Endothelial cell of umbilical vein (primary cell): ENCODE measurements at regions not wholly inside any gene's neighbourhood (a gene's known extent, or its start where the extent isn't known, plus 50 kb on each side); places are given as distances from the start of the nearest gene placed in this dataset.
A peak's percentile ranks its signal among the peaks of the same experiment; 100 is the strongest.

Experiments
- BruUV-seq: library from RNA; stranded (reverse); fragments of 400-500 nt; replicated peaks from 2 replicates; lab custom pipeline; 2021; lab: Mats Ljungman, UMichigan
- CTCF ChIA-PET: fragments of 300-600, 350-600 bp; sonication (Branson Sonifier 250); formaldehyde crosslinking; loops from one replicate; lab custom pipeline; 2021; ENCODE audit warnings: antibody characterized with exemption, inconsistent platforms; lab: Charles Lee
- POLR2A ChIA-PET: fragments of 300-600, 350-600 bp; sonication (Branson Sonifier 250); formaldehyde crosslinking; loops from one replicate; lab custom pipeline; 2021; ENCODE audit warnings: antibody characterized with exemption, inconsistent platforms; lab: Charles Lee
- DNase-seq: peaks from one replicate; pipeline ENCODE4 v3.0.0-alpha.2; 2011; ENCODE audit warnings: low read depth, low spot score
- FAIRE-seq: peaks from 2 replicates; lab custom pipeline; 2011; peaks lifted over from hg19 to GRCh38; lab: Jason Lieb, UNC
- H2AFZ ChIP-seq: 2 replicates; pipeline ENCODE4 v1.6.0; 2012; ENCODE audit warnings: low read depth, low read length, control low read depth, inconsistent platforms
- H3K27ac ChIP-seq: 2 replicates; pipeline ENCODE4 v1.5.1; 2011; ENCODE audit warnings: low read depth, mild to moderate bottlenecking, control low read depth, low read length, moderate library complexity; ENCODE audit not compliant: insufficient read depth
- H3K27me3 ChIP-seq, 2 experiments: 2 replicates each; pipeline versions ENCODE4 v1.6.0 to v1.6.1; 2011; ENCODE audit warnings: low read length in 2 of 2, mixed read lengths in 1 of 2; ENCODE audit not compliant: control insufficient read depth in 2 of 2, insufficient read depth in 2 of 2
- H3K36me3 ChIP-seq, 2 experiments: 2 replicates in 1 of 2; 3 replicates in 1 of 2; pipeline ENCODE4 v1.5.1; 2011; ENCODE audit warnings: low read length in 2 of 2, mild to moderate bottlenecking in 1 of 2, moderate library complexity in 1 of 2; ENCODE audit not compliant: control insufficient read depth in 2 of 2, insufficient read depth in 2 of 2; ENCODE audit errors: extremely low read depth in 1 of 2
- H3K4me1 ChIP-seq: 3 replicates; pipeline ENCODE4 v1.5.1; 2011; ENCODE audit warnings: mild to moderate bottlenecking, low read length; ENCODE audit not compliant: control insufficient read depth, insufficient read depth; ENCODE audit errors: extremely low read depth
- H3K4me2 ChIP-seq: 2 replicates; pipeline ENCODE4 v1.6.1; 2011; ENCODE audit warnings: low read length, control low read depth, mixed read lengths; ENCODE audit not compliant: insufficient read depth
- H3K4me3 ChIP-seq, 3 experiments: fragments of 200-600 bp in 1 of 3; sonication (generic), shearing (Covaris generic) in 1 of 3; replicated peaks in 1 of 3; 2 replicates each; pipeline ENCODE4 v1.5.1; 2011 to 2016; ENCODE audit warnings: control low read depth in 3 of 3, low read length in 3 of 3, mild to moderate bottlenecking in 2 of 3, inconsistent platforms in 1 of 3, low read depth in 1 of 3, moderate library complexity in 1 of 3; ENCODE audit not compliant: insufficient read depth in 1 of 3
- H3K79me2 ChIP-seq: 2 replicates; pipeline ENCODE4 v1.6.0; 2012; ENCODE audit warnings: low read length, inconsistent platforms; ENCODE audit not compliant: control insufficient read depth, insufficient read depth
- H3K9ac ChIP-seq: replicated peaks from 2 replicates; pipeline ENCODE3; 2011; ENCODE audit warnings: low read length, control low read depth; ENCODE audit not compliant: insufficient read depth; ENCODE audit errors: extremely low read depth
- H3K9me1 ChIP-seq: replicated peaks from 3 replicates; pipeline ENCODE4 v1.6.0; 2011; ENCODE audit warnings: mild to moderate bottlenecking, low read length; ENCODE audit not compliant: control insufficient read depth, insufficient read depth; ENCODE audit errors: extremely low read depth
- H3K9me3 ChIP-seq: replicated peaks from 2 replicates; pipeline ENCODE4 v1.5.1; 2012; ENCODE audit warnings: low read length, inconsistent platforms; ENCODE audit not compliant: control insufficient read depth, insufficient read depth
- H4K20me1 ChIP-seq: replicated peaks from 2 replicates; pipeline ENCODE3; 2011; ENCODE audit warnings: mild to moderate bottlenecking, low read length; ENCODE audit not compliant: control insufficient read depth, insufficient read depth; ENCODE audit errors: extremely low read depth
- EZH2 ChIP-seq: IDR thresholded peaks from 2 replicates; pipeline ENCODE4 v1.6.1; 2012; ENCODE audit warnings: borderline replicate concordance, low read depth, mild to moderate bottlenecking, moderate library complexity, low read length, inconsistent platforms; ENCODE audit not compliant: severe bottlenecking
- GATA2 ChIP-seq: IDR thresholded peaks from 2 replicates; pipeline ENCODE4 v1.7.0; 2011; ENCODE audit warnings: low read depth, mild to moderate bottlenecking, moderate library complexity, mixed read lengths, low read length; ENCODE audit not compliant: insufficient read length, insufficient read depth
- MAX ChIP-seq: IDR thresholded peaks from 2 replicates; pipeline ENCODE4 v1.6.1; 2011; ENCODE audit not compliant: insufficient read depth, insufficient read length
- MYC ChIP-seq: IDR thresholded peaks from one replicate; pipeline ENCODE4 v1.6.1; 2011; ENCODE audit warnings: mild to moderate bottlenecking, low read depth, low read length
- POLR2AphosphoS5 ChIP-seq: IDR thresholded peaks from 2 replicates; pipeline ENCODE4 v1.6.1; 2012; ENCODE audit warnings: low read depth, mild to moderate bottlenecking, control low read depth, low read length, moderate library complexity; ENCODE audit not compliant: insufficient read depth
- dilution Hi-C: fragments of 300-500 bp; cut with MboI; formaldehyde crosslinking; loops from one replicate; pipeline ENCODE4 v1.15.0; 2019; ENCODE audit warnings: low sequenced_read_pairs; ENCODE audit not compliant: extremely low pct_ligation_motif_present
- intact Hi-C: fragments of 100-400 bp; cut with micrococcal nuclease; formaldehyde crosslinking; loops from one replicate; pipeline ENCODE4 v1.10.0; 2022
- TF ChIP-seq, protein P1 (sequence below), 2 donors: IDR thresholded peaks; 1 replicate in 1 of 2; 2 replicates in 1 of 2; pipeline ENCODE4 v1.5.1; 2011; ENCODE audit warnings: low read length in 2 of 2, mild to moderate bottlenecking in 2 of 2, moderate library complexity in 2 of 2, control low read depth in 1 of 2, inconsistent platforms in 1 of 2, low read depth in 1 of 2; ENCODE audit not compliant: insufficient read depth in 1 of 2; ENCODE audit errors: extremely low read depth in 1 of 2

DNA sequence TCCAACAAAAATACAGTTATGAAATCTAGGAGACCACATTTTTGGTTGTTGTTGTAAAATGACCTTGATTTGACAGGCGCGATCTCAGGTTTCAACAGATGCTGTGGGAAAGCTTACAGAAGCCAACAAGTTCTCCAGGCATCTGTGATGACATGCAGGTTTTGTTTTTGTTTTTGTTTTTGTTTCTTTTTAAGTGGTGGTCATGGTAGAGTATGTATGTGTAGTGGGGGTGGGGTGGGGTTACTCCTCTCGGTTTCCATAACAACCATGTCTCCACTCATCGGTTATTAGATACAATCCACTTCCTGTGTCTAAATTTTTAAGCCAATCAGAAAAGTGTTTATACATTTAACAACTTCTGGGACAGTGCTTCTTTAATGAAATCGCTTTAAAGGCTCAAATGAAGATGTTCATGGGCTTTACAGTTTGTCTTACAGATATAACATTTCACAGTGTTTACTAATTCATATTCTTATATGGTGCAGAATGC lies 199.9 kb upstream of the FOXN3 start:
- Histone ChIP-seq H3K27ac (peak overlapping the region; percentile 20), H3K9me1 (no peaks in the 10 kb centered on the region), H3K79me2 (peaks cover 13% of the 10 kb centered on the region), H3K9me3 (no peaks in the 10 kb centered on the region), H2AFZ (no peak overlapping the region), H3K4me2 (peak overlapping the region; percentile 94), H4K20me1 (no peaks in the 10 kb centered on the region), H3K36me3 (no peaks in the 10 kb centered on the region), H3K4me1 (peaks cover 28% of the 10 kb centered on the region), H3K4me3 (peak overlapping the region in 1 of 3 experiments; percentile 97), H3K27me3 (no peaks in the 10 kb centered on the region), H3K9ac (peak overlapping the region; percentile 24)
- peak; percentile 28 for DNase-seq
- ChIA-PET CTCF (interaction anchor here (1.2 kb wide), 1 partner anchor 107 kb away, joined by 3 read pairs; no protein-coding TSS in a partner anchor), POLR2A (no interaction called here)
- TF ChIP-seq GATA2 (no peak), MYC (no peak), EZH2 (no peak), MAX (no peak), POLR2AphosphoS5 (no peak)
- TF ChIP-seq, protein P1, sequence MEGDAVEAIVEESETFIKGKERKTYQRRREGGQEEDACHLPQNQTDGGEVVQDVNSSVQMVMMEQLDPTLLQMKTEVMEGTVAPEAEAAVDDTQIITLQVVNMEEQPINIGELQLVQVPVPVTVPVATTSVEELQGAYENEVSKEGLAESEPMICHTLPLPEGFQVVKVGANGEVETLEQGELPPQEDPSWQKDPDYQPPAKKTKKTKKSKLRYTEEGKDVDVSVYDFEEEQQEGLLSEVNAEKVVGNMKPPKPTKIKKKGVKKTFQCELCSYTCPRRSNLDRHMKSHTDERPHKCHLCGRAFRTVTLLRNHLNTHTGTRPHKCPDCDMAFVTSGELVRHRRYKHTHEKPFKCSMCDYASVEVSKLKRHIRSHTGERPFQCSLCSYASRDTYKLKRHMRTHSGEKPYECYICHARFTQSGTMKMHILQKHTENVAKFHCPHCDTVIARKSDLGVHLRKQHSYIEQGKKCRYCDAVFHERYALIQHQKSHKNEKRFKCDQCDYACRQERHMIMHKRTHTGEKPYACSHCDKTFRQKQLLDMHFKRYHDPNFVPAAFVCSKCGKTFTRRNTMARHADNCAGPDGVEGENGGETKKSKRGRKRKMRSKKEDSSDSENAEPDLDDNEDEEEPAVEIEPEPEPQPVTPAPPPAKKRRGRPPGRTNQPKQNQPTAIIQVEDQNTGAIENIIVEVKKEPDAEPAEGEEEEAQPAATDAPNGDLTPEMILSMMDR (IDR thresholded peaks at IDR 0.05; ENCODE audit: extremely low read depth in 1 of 2, insufficient read depth in 1 of 2, low read depth in 1 of 2, low read length in 2 of 2): no peak
- intact Hi-C loops: loop anchor here (1.0 to 5.0 kb wide), 4 partner anchors 155 to 577 kb away; no protein-coding TSS in a partner anchor
- FAIRE-seq: no peak
- dilution Hi-C loops: no loop called here
- no TSS peak for BruUV-seq
